NCI-H82 treated with DMSO at 0.1 percent for 48 hours (cell line): ENCODE measurements at regions not wholly inside any gene's neighbourhood (a gene's known extent, or its start where the extent isn't known, plus 50 kb on each side); places are given as distances from the start of the nearest gene placed in this dataset.
A peak's percentile ranks its signal among the peaks of the same experiment; 100 is the strongest.

ENCODE experiments used
- DNase-seq: peaks from one replicate; lab custom pipeline; 2025; ENCODE audit not compliant: unreplicated experiment; lab: John Stamatoyannopoulos, UW

DNA sequence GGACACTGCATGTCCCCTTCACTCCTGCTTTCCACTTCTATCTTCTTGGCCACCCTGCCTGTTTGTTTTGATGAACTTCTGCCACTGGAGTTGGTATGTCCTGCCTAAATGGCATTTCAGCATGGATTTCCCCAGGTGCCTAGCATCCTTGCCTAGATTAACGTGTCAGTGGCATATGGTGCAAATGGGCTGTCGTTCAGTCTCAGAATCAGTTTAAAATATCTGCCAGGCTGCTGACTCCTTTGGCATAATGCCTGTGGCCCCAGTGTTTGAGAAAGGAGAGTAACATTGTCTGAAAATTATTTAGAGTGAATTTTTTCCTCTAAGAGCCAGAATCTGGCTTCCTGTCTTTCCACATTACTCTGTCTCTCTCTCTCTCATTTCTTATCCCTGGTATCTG, 64.9 kb upstream of the BARHL2 start:
- peak; percentile 31 for DNase-seq

GRCh38 chr1:90781534-90781933, 64.4 kb upstream of the BARHL2 start:
- no peak for DNase-seq

DNA sequence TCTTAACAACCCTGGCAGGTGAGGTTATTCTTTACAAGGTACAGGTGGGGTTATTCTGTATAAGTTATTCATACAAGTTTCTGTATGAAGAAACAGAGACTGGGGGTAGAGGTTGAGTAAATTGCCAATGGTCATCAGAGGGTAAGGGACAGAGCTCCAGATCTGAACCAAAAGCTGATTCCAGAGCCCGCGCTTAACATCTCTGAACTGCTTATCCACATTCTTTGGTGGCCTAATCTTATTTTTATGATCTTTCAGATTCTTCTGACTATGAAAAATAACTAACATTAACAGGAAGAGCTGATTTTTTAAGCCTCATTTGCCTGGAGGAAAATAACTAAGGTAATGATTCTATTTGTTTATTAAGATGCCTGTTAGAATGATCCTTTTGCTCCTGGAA, 63.9 kb upstream of the BARHL2 start:
- DNase-seq = no peak

DNA sequence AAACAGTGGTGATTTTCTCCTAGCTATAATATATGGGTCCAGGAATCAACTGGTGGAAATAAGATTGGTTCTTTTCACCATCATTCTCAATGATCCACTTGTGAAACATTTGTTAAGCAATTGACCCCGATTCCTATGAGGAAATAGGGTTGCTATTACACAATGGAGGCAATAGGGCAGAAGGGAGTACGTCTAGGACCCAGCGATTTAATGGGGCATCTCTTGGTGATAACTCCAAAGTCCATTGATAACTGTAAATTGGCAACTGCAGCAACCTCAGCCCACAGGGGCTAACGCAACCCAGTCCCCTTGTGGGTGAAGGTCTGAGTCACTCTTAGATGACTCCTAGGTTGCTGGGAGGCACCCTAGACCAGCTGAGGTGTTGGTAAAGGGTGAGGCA, 62.5 kb upstream of the BARHL2 start:
- no peak for DNase-seq

GRCh38 chr1:90778486-90778885, 61.4 kb upstream of the BARHL2 start:
- no peak for DNase-seq

GRCh38 chr1:90773812-90774211, 56.7 kb upstream of the BARHL2 start:
- DNase-seq = no peak

DNA sequence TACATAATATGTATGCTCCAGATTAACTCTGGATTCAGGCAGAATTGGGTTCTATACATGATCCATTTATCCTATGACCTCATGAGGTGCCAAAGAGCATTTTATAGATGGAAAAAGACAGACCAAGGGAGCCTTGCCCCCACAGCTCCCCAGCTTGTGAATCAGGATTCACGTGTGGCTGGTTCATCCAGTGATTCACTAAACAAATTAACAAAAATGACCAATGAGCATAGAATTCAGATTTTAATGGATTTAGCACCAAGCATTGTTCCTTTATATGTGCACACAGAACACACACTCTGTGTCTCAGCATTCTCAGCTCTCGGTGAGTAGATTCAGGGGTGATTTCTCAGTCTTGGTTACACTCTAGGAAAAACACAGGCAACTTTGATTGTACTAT, 51.7 kb upstream of the BARHL2 start:
- DNase-seq = no peak

- no peak for DNase-seq
Observed at GRCh38 chr1:90768098-90768497, 51.0 kb upstream of the BARHL2 start.
